ENCODE measurements at regions not wholly inside any gene's neighbourhood (a gene's known extent, or its start where the extent isn't known, plus 50 kb on each side); places are given as distances from the start of the nearest gene placed in this dataset.

DNA sequence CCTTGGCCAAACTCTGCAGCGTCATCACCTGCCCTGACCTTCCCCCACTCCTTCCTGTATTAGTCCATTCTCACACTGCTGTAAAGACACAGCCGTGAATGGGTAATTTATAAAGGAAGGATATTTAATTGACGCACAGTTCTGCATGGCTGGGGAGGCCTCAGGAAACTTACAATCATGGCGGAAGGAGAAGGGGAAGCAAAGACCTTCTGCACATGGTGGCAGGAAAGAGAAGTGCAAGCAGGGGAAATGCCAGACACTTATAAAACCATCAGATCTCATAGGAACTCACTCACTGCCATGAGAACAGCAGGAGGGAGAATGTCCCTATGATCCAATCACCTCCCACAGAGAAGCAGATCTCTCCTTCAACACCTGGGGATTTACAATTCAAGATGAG, 408.5 kb downstream of the PTPRU start:
- no peak for DNase-seq (ENCODE audit: low read depth)
- H3K4me3 ChIP-seq (ENCODE audit: low read depth, low read length) = no peak overlapping the region
- TF ChIP-seq, protein P1, sequence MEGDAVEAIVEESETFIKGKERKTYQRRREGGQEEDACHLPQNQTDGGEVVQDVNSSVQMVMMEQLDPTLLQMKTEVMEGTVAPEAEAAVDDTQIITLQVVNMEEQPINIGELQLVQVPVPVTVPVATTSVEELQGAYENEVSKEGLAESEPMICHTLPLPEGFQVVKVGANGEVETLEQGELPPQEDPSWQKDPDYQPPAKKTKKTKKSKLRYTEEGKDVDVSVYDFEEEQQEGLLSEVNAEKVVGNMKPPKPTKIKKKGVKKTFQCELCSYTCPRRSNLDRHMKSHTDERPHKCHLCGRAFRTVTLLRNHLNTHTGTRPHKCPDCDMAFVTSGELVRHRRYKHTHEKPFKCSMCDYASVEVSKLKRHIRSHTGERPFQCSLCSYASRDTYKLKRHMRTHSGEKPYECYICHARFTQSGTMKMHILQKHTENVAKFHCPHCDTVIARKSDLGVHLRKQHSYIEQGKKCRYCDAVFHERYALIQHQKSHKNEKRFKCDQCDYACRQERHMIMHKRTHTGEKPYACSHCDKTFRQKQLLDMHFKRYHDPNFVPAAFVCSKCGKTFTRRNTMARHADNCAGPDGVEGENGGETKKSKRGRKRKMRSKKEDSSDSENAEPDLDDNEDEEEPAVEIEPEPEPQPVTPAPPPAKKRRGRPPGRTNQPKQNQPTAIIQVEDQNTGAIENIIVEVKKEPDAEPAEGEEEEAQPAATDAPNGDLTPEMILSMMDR (IDR thresholded peaks at IDR 0.05; ENCODE audit: low read depth, low read length) = no peak
- TF ChIP-seq MYC (IDR thresholded peaks at IDR 0.05; ENCODE audit: low read depth, low read length) (no peak), MAX (IDR thresholded peaks at IDR 0.05; ENCODE audit: low read depth, low read length) (no peak), POLR2A (IDR thresholded peaks at IDR 0.05; ENCODE audit: extremely low read depth, insufficient read length) (no peak)

GRCh38 chr1:29643838-29644440, 407.6 kb downstream of the PTPRU start:
- H3K4me3 ChIP-seq (ENCODE audit: low read depth, low read length) = no peak overlapping the region
- TF ChIP-seq MYC (IDR thresholded peaks at IDR 0.05; ENCODE audit: low read depth, low read length) = no peak
- TF ChIP-seq, protein P1 (IDR thresholded peaks at IDR 0.05; ENCODE audit: low read depth, low read length) = no peak
- no peak for TF ChIP-seq MAX (IDR thresholded peaks at IDR 0.05; ENCODE audit: low read depth, low read length)
- no peak for TF ChIP-seq POLR2A (IDR thresholded peaks at IDR 0.05; ENCODE audit: extremely low read depth, insufficient read length)
- DNase-seq (ENCODE audit: low read depth) = no peak

GRCh38 chr1:29643281-29643680, 407.0 kb downstream of the PTPRU start:
- DNase-seq (ENCODE audit: low read depth) = no peak
- TF ChIP-seq MYC (IDR thresholded peaks at IDR 0.05; ENCODE audit: low read depth, low read length) (no peak), POLR2A (IDR thresholded peaks at IDR 0.05; ENCODE audit: extremely low read depth, insufficient read length) (no peak), MAX (IDR thresholded peaks at IDR 0.05; ENCODE audit: low read depth, low read length) (no peak)
- TF ChIP-seq, protein P1 (IDR thresholded peaks at IDR 0.05; ENCODE audit: low read depth, low read length) = no peak
- H3K4me3 ChIP-seq (ENCODE audit: low read depth, low read length) = no peak overlapping the region

- TF ChIP-seq MAX (IDR thresholded peaks at IDR 0.05; ENCODE audit: low read depth, low read length) = no peak
- TF ChIP-seq, protein P1 (IDR thresholded peaks at IDR 0.05; ENCODE audit: low read depth, low read length) = no peak
- TF ChIP-seq POLR2A (IDR thresholded peaks at IDR 0.05; ENCODE audit: extremely low read depth, insufficient read length) = no peak
- TF ChIP-seq MYC (IDR thresholded peaks at IDR 0.05; ENCODE audit: low read depth, low read length) = no peak
- DNase-seq (ENCODE audit: low read depth) = no peak
- no peak overlapping the region for H3K4me3 ChIP-seq (ENCODE audit: low read depth, low read length)
These were observed 406.2 kb downstream of the PTPRU start for GRCh38 chr1:29642519-29642918.

DNA sequence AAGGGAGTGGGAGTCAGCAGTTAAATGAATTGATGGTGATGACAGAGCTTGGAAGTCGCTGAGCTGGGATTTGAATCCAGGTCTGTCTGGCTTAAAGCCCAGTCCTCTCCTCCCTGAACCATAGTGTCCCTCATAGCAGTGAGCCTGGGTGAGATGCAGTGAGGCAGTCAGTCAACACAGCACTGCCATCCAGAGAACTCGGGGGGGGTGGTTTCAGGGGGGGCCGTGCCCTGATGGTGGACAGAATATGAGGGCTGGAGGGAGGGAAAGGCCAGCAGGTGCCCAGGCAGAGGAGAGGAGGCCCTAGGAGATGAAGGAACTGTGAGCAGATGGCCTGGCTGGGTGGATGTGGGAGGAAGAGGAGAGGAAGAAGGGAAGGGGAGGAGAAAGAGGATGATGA, 405.6 kb downstream of the PTPRU start:
- no peak for TF ChIP-seq MAX (IDR thresholded peaks at IDR 0.05; ENCODE audit: low read depth, low read length)
- no peak for TF ChIP-seq POLR2A (IDR thresholded peaks at IDR 0.05; ENCODE audit: extremely low read depth, insufficient read length)
- TF ChIP-seq MYC (IDR thresholded peaks at IDR 0.05; ENCODE audit: low read depth, low read length) = no peak
- TF ChIP-seq, protein P1 (IDR thresholded peaks at IDR 0.05; ENCODE audit: low read depth, low read length) = no peak
- no peak overlapping the region for H3K4me3 ChIP-seq (ENCODE audit: low read depth, low read length)
- DNase-seq (ENCODE audit: low read depth) = no peak

All from NB4 (cell line).